ENCODE measurements at regions not wholly inside any gene's neighbourhood (a gene's known extent, or its start where the extent isn't known, plus 50 kb on each side); places are given as distances from the start of the nearest gene placed in this dataset.

- ChIA-PET POLR2A (no interaction called here), CTCF (no interaction called here)
- TF ChIP-seq CTBP1 (IDR thresholded peaks at IDR 0.05; ENCODE audit: borderline replicate concordance) (no peak), HDGF (IDR thresholded peaks at IDR 0.05; ENCODE audit: borderline replicate concordance) (no peak), FOXM1 (IDR thresholded peaks at IDR 0.05; ENCODE audit: borderline replicate concordance) (no peak), PKNOX1 (IDR thresholded peaks at IDR 0.05) (no peak), BHLHE40 (IDR thresholded peaks at IDR 0.05; ENCODE audit: borderline replicate concordance) (no peak), ELF4 (IDR thresholded peaks at IDR 0.05) (no peak)
- no peak for DNase-seq (ENCODE audit: extremely low spot score)
Measured at GRCh38 chr1:172863031-172863430, 187.7 kb downstream of the TNFSF18 start.

- TF ChIP-seq L3MBTL2 (conservative IDR thresholded peaks at IDR 0.05) (no peak), PKNOX1 (IDR thresholded peaks at IDR 0.05) (no peak), FOXA1 (IDR thresholded peaks at IDR 0.05) (no peak), NFRKB (IDR thresholded peaks at IDR 0.05) (no peak), TARDBP (IDR thresholded peaks at IDR 0.05) (no peak), HDGF (IDR thresholded peaks at IDR 0.05; ENCODE audit: borderline replicate concordance) (no peak), CTBP1 (IDR thresholded peaks at IDR 0.05; ENCODE audit: borderline replicate concordance) (no peak), FOXM1 (IDR thresholded peaks at IDR 0.05; ENCODE audit: borderline replicate concordance) (no peak)
- DNase-seq (ENCODE audit: extremely low spot score): no peak
- CTCF ChIA-PET: no interaction called here
- POLR2A ChIA-PET: no interaction called here
Measured at GRCh38 chr1:172867216-172867818, 183.4 kb downstream of the TNFSF18 start.

GRCh38 chr1:172870901-172871606 lies 179.7 kb downstream of the TNFSF18 start:
- TF ChIP-seq ELF4 (IDR thresholded peaks at IDR 0.05) (no peak), L3MBTL2 (conservative IDR thresholded peaks at IDR 0.05) (no peak)
- no peak for DNase-seq (ENCODE audit: extremely low spot score)
- ChIA-PET CTCF (no interaction called here), POLR2A (no interaction called here)

- ChIA-PET POLR2A (no interaction called here), CTCF (no interaction called here)
- TF ChIP-seq SUZ12 (IDR thresholded peaks at IDR 0.05) (no peak), FOXA1 (IDR thresholded peaks at IDR 0.05) (no peak), BHLHE40 (IDR thresholded peaks at IDR 0.05; ENCODE audit: borderline replicate concordance) (no peak), SP1 (IDR thresholded peaks at IDR 0.05) (no peak), ELF4 (IDR thresholded peaks at IDR 0.05) (no peak), HDGF (IDR thresholded peaks at IDR 0.05; ENCODE audit: borderline replicate concordance) (no peak), CTBP1 (IDR thresholded peaks at IDR 0.05; ENCODE audit: borderline replicate concordance) (no peak), ZNF384 (IDR thresholded peaks at IDR 0.05) (no peak)
- DNase-seq (ENCODE audit: extremely low spot score): no peak
Measured at GRCh38 chr1:172874950-172875349, 175.8 kb downstream of the TNFSF18 start.

GRCh38 chr1:172875892-172876291 lies 174.8 kb downstream of the TNFSF18 start:
- ChIA-PET POLR2A (no interaction called here), CTCF (no interaction called here)
- DNase-seq (ENCODE audit: extremely low spot score): no peak
- TF ChIP-seq FOXM1 (IDR thresholded peaks at IDR 0.05; ENCODE audit: borderline replicate concordance): no peak
- no peak for TF ChIP-seq L3MBTL2 (conservative IDR thresholded peaks at IDR 0.05)
- no peak for TF ChIP-seq SUZ12 (IDR thresholded peaks at IDR 0.05)
- TF ChIP-seq TARDBP (IDR thresholded peaks at IDR 0.05): no peak
- TF ChIP-seq CTBP1 (IDR thresholded peaks at IDR 0.05; ENCODE audit: borderline replicate concordance): no peak
- no peak for TF ChIP-seq SP1 (IDR thresholded peaks at IDR 0.05)
- TF ChIP-seq ELF4 (IDR thresholded peaks at IDR 0.05): no peak
- TF ChIP-seq NFRKB (IDR thresholded peaks at IDR 0.05): no peak
- no peak for TF ChIP-seq BHLHE40 (IDR thresholded peaks at IDR 0.05; ENCODE audit: borderline replicate concordance)
- no peak for TF ChIP-seq PKNOX1 (IDR thresholded peaks at IDR 0.05)
- no peak for TF ChIP-seq FOXA1 (IDR thresholded peaks at IDR 0.05)
- TF ChIP-seq LEF1 (IDR thresholded peaks at IDR 0.05; ENCODE audit: borderline replicate concordance): no peak
- no peak for TF ChIP-seq ARNT (IDR thresholded peaks at IDR 0.05)
- TF ChIP-seq HDGF (IDR thresholded peaks at IDR 0.05; ENCODE audit: borderline replicate concordance): no peak
- no peak for TF ChIP-seq ZNF384 (IDR thresholded peaks at IDR 0.05)
- no peak for TF ChIP-seq FOXK2 (IDR thresholded peaks at IDR 0.05)

- no peak for DNase-seq (ENCODE audit: extremely low spot score)
- ChIA-PET POLR2A (no interaction called here), CTCF (no interaction called here)
- TF ChIP-seq LEF1 (IDR thresholded peaks at IDR 0.05; ENCODE audit: borderline replicate concordance) (no peak), L3MBTL2 (conservative IDR thresholded peaks at IDR 0.05) (no peak)
Measured at GRCh38 chr1:172882385-172882784, 168.4 kb downstream of the TNFSF18 start.

- TF ChIP-seq BHLHE40 (IDR thresholded peaks at IDR 0.05; ENCODE audit: borderline replicate concordance) (no peak), LEF1 (IDR thresholded peaks at IDR 0.05; ENCODE audit: borderline replicate concordance) (no peak), SP1 (IDR thresholded peaks at IDR 0.05) (no peak), L3MBTL2 (conservative IDR thresholded peaks at IDR 0.05) (no peak), CTBP1 (IDR thresholded peaks at IDR 0.05; ENCODE audit: borderline replicate concordance) (no peak), FOXK2 (IDR thresholded peaks at IDR 0.05) (no peak), HDGF (IDR thresholded peaks at IDR 0.05; ENCODE audit: borderline replicate concordance) (no peak), FOXM1 (IDR thresholded peaks at IDR 0.05; ENCODE audit: borderline replicate concordance) (no peak), ELF4 (IDR thresholded peaks at IDR 0.05) (no peak)
- ChIA-PET CTCF (no interaction called here), POLR2A (no interaction called here)
- no peak for DNase-seq (ENCODE audit: extremely low spot score)
Measured at GRCh38 chr1:172882791-172883386, 167.9 kb downstream of the TNFSF18 start.

Data from HEK293T (cell line).